Neuronal stem cell (in vitro differentiated cells): ENCODE measurements at regions not wholly inside any gene's neighbourhood (a gene's known extent, or its start where the extent isn't known, plus 50 kb on each side); places are given as distances from the start of the nearest gene placed in this dataset.

Source experiments
- DNase-seq: peaks from one replicate; pipeline ENCODE4 v3.0.0-alpha.2; 2013; ENCODE audit warnings: low spot score
- H2AFZ ChIP-seq: one replicate; pipeline ENCODE4 v1.6.1; 2013; ENCODE audit warnings: mild to moderate bottlenecking, low read length, inconsistent platforms
- H2AK5ac ChIP-seq: 2 replicates; pipeline ENCODE4 v1.6.1; 2013; ENCODE audit warnings: low read depth, mild to moderate bottlenecking, inconsistent platforms, low read length, moderate library complexity, mixed read lengths
- H2BK120ac ChIP-seq: 2 replicates; pipeline ENCODE4 v1.6.1; 2013; ENCODE audit warnings: low read depth, mild to moderate bottlenecking, inconsistent platforms, low read length, moderate library complexity, mixed read lengths
- H2BK12ac ChIP-seq: one replicate; pipeline ENCODE4 v1.6.1; 2013; ENCODE audit warnings: low read length, inconsistent platforms
- H2BK15ac ChIP-seq: 2 replicates; pipeline ENCODE4 v1.6.1; 2013; ENCODE audit warnings: mild to moderate bottlenecking, low read length, inconsistent platforms, mixed read lengths
- H2BK5ac ChIP-seq: one replicate; pipeline ENCODE4 v1.6.1; 2013; ENCODE audit warnings: inconsistent platforms, mild to moderate bottlenecking, low read length, moderate library complexity
- H3K14ac ChIP-seq: one replicate; pipeline ENCODE4 v1.6.1; 2013; ENCODE audit warnings: low read length, inconsistent platforms
- H3K18ac ChIP-seq: 2 replicates; pipeline ENCODE4 v1.6.1; 2013; ENCODE audit warnings: low read length, inconsistent platforms
- H3K23ac ChIP-seq: 2 replicates; pipeline ENCODE4 v1.6.1; 2013; ENCODE audit warnings: low read depth, mild to moderate bottlenecking, mixed read lengths, low read length, inconsistent platforms; ENCODE audit not compliant: poor library complexity
- H3K27ac ChIP-seq: replicated peaks from 3 replicates; pipeline ENCODE4 v1.5.1; 2013; ENCODE audit warnings: low read length, inconsistent platforms
- H3K27me3 ChIP-seq, 3 experiments: 2 replicates each; pipeline ENCODE4 v1.6.1; 2013; ENCODE audit warnings: low read length in 3 of 3, mild to moderate bottlenecking in 2 of 3, inconsistent platforms in 1 of 3, low read depth in 1 of 3, mixed read lengths in 1 of 3, moderate library complexity in 1 of 3; ENCODE audit not compliant: control insufficient read depth in 3 of 3, insufficient read depth in 3 of 3
- H3K36me3 ChIP-seq, 2 donors: replicated peaks in 1 of 2; 2 replicates each; pipeline ENCODE4 v1.6.1; 2013; ENCODE audit warnings: low read length in 2 of 2; ENCODE audit not compliant: control insufficient read depth in 2 of 2, insufficient read depth in 2 of 2
- H3K4ac ChIP-seq: 2 replicates; pipeline ENCODE4 v1.6.1; 2013; ENCODE audit warnings: inconsistent platforms, mild to moderate bottlenecking, low read length, moderate library complexity
- H3K4me1 ChIP-seq, 2 donors: 1 replicate in 1 of 2; 2 replicates in 1 of 2; pipeline ENCODE4 v1.6.1; 2013; ENCODE audit warnings: low read length in 2 of 2, low read depth in 1 of 2; ENCODE audit not compliant: control insufficient read depth in 2 of 2, insufficient read depth in 1 of 2
- H3K4me2 ChIP-seq: one replicate; pipeline ENCODE4 v1.6.1; 2013; ENCODE audit warnings: mild to moderate bottlenecking, low read length, inconsistent platforms; ENCODE audit not compliant: insufficient read depth, poor library complexity, severe bottlenecking
- H3K4me3 ChIP-seq, 2 donors: 2 replicates each; pipeline ENCODE4 v1.5.1; 2013; ENCODE audit warnings: low read length in 2 of 2, mild to moderate bottlenecking in 2 of 2, inconsistent platforms in 1 of 2, moderate library complexity in 1 of 2
- H3K79me1 ChIP-seq: one replicate; pipeline ENCODE4 v1.6.1; 2013; ENCODE audit warnings: low read depth, mild to moderate bottlenecking, inconsistent platforms, low read length, moderate library complexity
- H3K9ac ChIP-seq: one replicate; pipeline ENCODE4 v1.6.1; 2013; ENCODE audit warnings: mild to moderate bottlenecking, low read depth, low read length, inconsistent platforms; ENCODE audit not compliant: poor library complexity
- H3K9me3 ChIP-seq, 2 donors: replicated peaks in 1 of 2; 2 replicates each; pipeline versions ENCODE3 to v1.6.1; 2013; ENCODE audit warnings: low read length in 2 of 2, mild to moderate bottlenecking in 2 of 2, inconsistent platforms in 1 of 2, low read depth in 1 of 2, mixed read lengths in 1 of 2, moderate library complexity in 1 of 2; ENCODE audit not compliant: control insufficient read depth in 2 of 2, insufficient read depth in 1 of 2
- H4K8ac ChIP-seq: one replicate; pipeline ENCODE4 v1.6.1; 2013; ENCODE audit warnings: low read depth, mild to moderate bottlenecking, inconsistent platforms, low read length, moderate library complexity
- H4K91ac ChIP-seq: one replicate; pipeline ENCODE4 v1.6.1; 2013; ENCODE audit warnings: low read length, low read depth, mild to moderate bottlenecking, inconsistent platforms; ENCODE audit not compliant: poor library complexity
- WGBS, 2 donors: extraction: QIAGEN DNeasy Blood & Tissue Kit; methylation state at CpG; one replicate each; pipeline ENCODE4 v1.1.7; 2013; ENCODE audit warnings: missing lambda C conversion rate in 2 of 2, mixed read lengths in 1 of 2; ENCODE audit not compliant: insufficient read length in 2 of 2, insufficient replicate concordance in 1 of 2; ENCODE audit errors: extremely low coverage in 2 of 2; 5-methylcytosine and 5-hydroxymethylcytosine counted together

GRCh38 chr7:124168616-124169015, 135.7 kb upstream of the TMEM229A start:
- Histone ChIP-seq H2BK15ac (no peak overlapping the region), H3K36me3 (no peaks in the 10 kb centered on the region), H2AK5ac (no peak overlapping the region), H3K4me2 (no peak overlapping the region), H3K9me3 (no peaks in the 10 kb centered on the region), H3K4me1 (no peaks in the 10 kb centered on the region), H3K79me1 (no peaks in the 10 kb centered on the region), H3K23ac (no peak overlapping the region), H3K27me3 (no peaks in the 10 kb centered on the region), H2BK120ac (no peak overlapping the region), H4K8ac (no peak overlapping the region), H3K4me3 (no peak overlapping the region), H2AFZ (no peak overlapping the region), H3K18ac (no peak overlapping the region), H3K27ac (no peak overlapping the region), H3K14ac (no peak overlapping the region), H3K9ac (no peak overlapping the region), H4K91ac (no peak overlapping the region), H3K4ac (no peak overlapping the region), H2BK12ac (no peak overlapping the region), H2BK5ac (no peak overlapping the region)
- no CpG with 5 or more reads among the region's 2 CpGs for WGBS, 2 donors
- DNase-seq: no peak

- Histone ChIP-seq H2BK12ac (no peak overlapping the region), H3K79me1 (no peaks in the 10 kb centered on the region), H3K27me3 (no peaks in the 10 kb centered on the region), H2BK120ac (no peak overlapping the region), H3K14ac (no peak overlapping the region), H3K23ac (no peak overlapping the region), H3K9ac (no peak overlapping the region), H3K9me3 (peaks cover 0 to 2% of the 10 kb centered on the region in 2 donors), H4K8ac (no peak overlapping the region), H2BK5ac (no peak overlapping the region), H3K18ac (no peak overlapping the region), H3K4me1 (no peaks in the 10 kb centered on the region), H3K4ac (no peak overlapping the region), H4K91ac (no peak overlapping the region), H3K4me2 (no peak overlapping the region), H3K4me3 (no peak overlapping the region), H3K36me3 (no peaks in the 10 kb centered on the region), H2BK15ac (no peak overlapping the region), H2AK5ac (no peak overlapping the region), H3K27ac (no peak overlapping the region), H2AFZ (no peak overlapping the region)
- no peak for DNase-seq
Observed at GRCh38 chr7:124162667-124163066, 129.8 kb upstream of the TMEM229A start.

GRCh38 chr7:124155432-124156022, 122.7 kb upstream of the TMEM229A start:
- no peaks in the 10 kb centered on the region for H3K79me1 ChIP-seq
- no peak overlapping the region for H2BK5ac ChIP-seq
- H3K36me3 ChIP-seq: no peaks in the 10 kb centered on the region
- no peak overlapping the region for H3K23ac ChIP-seq
- H2BK15ac ChIP-seq: no peak overlapping the region
- no peak overlapping the region for H3K18ac ChIP-seq
- no peak overlapping the region for H3K4ac ChIP-seq
- H4K8ac ChIP-seq: no peak overlapping the region
- peak; percentile 15 for DNase-seq
- no CpG with 5 or more reads among the region's 3 CpGs for WGBS, 2 donors
- no peak overlapping the region for H3K4me2 ChIP-seq
- no peaks in the 10 kb centered on the region for H3K4me1 ChIP-seq
- no peak overlapping the region for H3K27ac ChIP-seq
- no peak overlapping the region for H4K91ac ChIP-seq
- no peak overlapping the region for H2AK5ac ChIP-seq
- no peaks in the 10 kb centered on the region for H3K9me3 ChIP-seq
- no peak overlapping the region for H3K14ac ChIP-seq
- H2BK12ac ChIP-seq: no peak overlapping the region
- no peak overlapping the region for H2AFZ ChIP-seq
- H3K27me3 ChIP-seq: no peaks in the 10 kb centered on the region
- H2BK120ac ChIP-seq: no peak overlapping the region
- H3K4me3 ChIP-seq: no peak overlapping the region
- no peak overlapping the region for H3K9ac ChIP-seq

- no peaks in the 10 kb centered on the region for H3K27me3 ChIP-seq
- no peak overlapping the region for H2BK5ac ChIP-seq
- H3K9ac ChIP-seq: no peak overlapping the region
- no peak overlapping the region for H3K23ac ChIP-seq
- no peak overlapping the region for H4K91ac ChIP-seq
- no peaks in the 10 kb centered on the region for H3K4me1 ChIP-seq
- H2AFZ ChIP-seq: no peak overlapping the region
- DNase-seq: peak; percentile 6
- no peak overlapping the region for H3K4me3 ChIP-seq
- H3K4ac ChIP-seq: no peak overlapping the region
- no peak overlapping the region for H3K4me2 ChIP-seq
- no peak overlapping the region for H2BK15ac ChIP-seq
- no peak overlapping the region for H2AK5ac ChIP-seq
- WGBS, 2 donors: no CpG with 5 or more reads among the region's 1 CpG
- no peaks in the 10 kb centered on the region for H3K79me1 ChIP-seq
- H3K27ac ChIP-seq: no peak overlapping the region
- no peak overlapping the region for H2BK12ac ChIP-seq
- no peaks in the 10 kb centered on the region for H3K9me3 ChIP-seq
- H2BK120ac ChIP-seq: no peak overlapping the region
- H4K8ac ChIP-seq: no peak overlapping the region
- H3K18ac ChIP-seq: no peak overlapping the region
- H3K14ac ChIP-seq: no peak overlapping the region
- H3K36me3 ChIP-seq: no peaks in the 10 kb centered on the region
Observed at GRCh38 chr7:124152859-124153692, 120.2 kb upstream of the TMEM229A start.
